ENCODE measurements at regions not wholly inside any gene's neighbourhood (a gene's known extent, or its start where the extent isn't known, plus 50 kb on each side); places are given as distances from the start of the nearest gene placed in this dataset.

- TF ChIP-seq, protein P1, sequence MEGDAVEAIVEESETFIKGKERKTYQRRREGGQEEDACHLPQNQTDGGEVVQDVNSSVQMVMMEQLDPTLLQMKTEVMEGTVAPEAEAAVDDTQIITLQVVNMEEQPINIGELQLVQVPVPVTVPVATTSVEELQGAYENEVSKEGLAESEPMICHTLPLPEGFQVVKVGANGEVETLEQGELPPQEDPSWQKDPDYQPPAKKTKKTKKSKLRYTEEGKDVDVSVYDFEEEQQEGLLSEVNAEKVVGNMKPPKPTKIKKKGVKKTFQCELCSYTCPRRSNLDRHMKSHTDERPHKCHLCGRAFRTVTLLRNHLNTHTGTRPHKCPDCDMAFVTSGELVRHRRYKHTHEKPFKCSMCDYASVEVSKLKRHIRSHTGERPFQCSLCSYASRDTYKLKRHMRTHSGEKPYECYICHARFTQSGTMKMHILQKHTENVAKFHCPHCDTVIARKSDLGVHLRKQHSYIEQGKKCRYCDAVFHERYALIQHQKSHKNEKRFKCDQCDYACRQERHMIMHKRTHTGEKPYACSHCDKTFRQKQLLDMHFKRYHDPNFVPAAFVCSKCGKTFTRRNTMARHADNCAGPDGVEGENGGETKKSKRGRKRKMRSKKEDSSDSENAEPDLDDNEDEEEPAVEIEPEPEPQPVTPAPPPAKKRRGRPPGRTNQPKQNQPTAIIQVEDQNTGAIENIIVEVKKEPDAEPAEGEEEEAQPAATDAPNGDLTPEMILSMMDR (IDR thresholded peaks at IDR 0.05): no peak
- TF ChIP-seq POLR2A (IDR thresholded peaks at IDR 0.05): no peak
These were observed 112.9 kb downstream of the CEP44 start for GRCh38 chr4:174396599-174397110.

Data from right lobe of liver (tissue), 4 donors.